ENCODE measurements at regions not wholly inside any gene's neighbourhood (a gene's known extent, or its start where the extent isn't known, plus 50 kb on each side); places are given as distances from the start of the nearest gene placed in this dataset.
"Not testable (repeated sequence)": the region's sequence is repeated elsewhere in the genome, so short reads cannot be mapped to it uniquely, and the experiment has no call there.

GRCh38 chr6:120352491-120352890, 981.8 kb downstream of the TBC1D32 start:
- no peak for DNase-seq

- no peak for DNase-seq
These were observed 985.4 kb downstream of the TBC1D32 start for GRCh38 chr6:120348926-120349325.

- DNase-seq, result no peak
These were observed 979.0 kb upstream of the MAN1A1 start for GRCh38 chr6:120328521-120328920.

- no peak for DNase-seq
These were observed 971.1 kb upstream of the MAN1A1 start for GRCh38 chr6:120320481-120321162.

- no peak for DNase-seq
These were observed 954.7 kb upstream of the MAN1A1 start for GRCh38 chr6:120304223-120304622.

- DNase-seq, result no peak
These were observed 954.0 kb upstream of the MAN1A1 start for GRCh38 chr6:120303527-120303926.

GRCh38 chr6:120302041-120302440, 952.5 kb upstream of the MAN1A1 start:
- no peak for DNase-seq

GRCh38 chr6:120290964-120291363, 941.4 kb upstream of the MAN1A1 start:
- DNase-seq, result no peak

- no peak for DNase-seq
These were observed 932.4 kb upstream of the MAN1A1 start for GRCh38 chr6:120282005-120282404.

- no peak for DNase-seq
These were observed 930.1 kb upstream of the MAN1A1 start for GRCh38 chr6:120279466-120280167.

- no peak for DNase-seq
These were observed 929.3 kb upstream of the MAN1A1 start for GRCh38 chr6:120278689-120279396.

- no peak for DNase-seq
These were observed 925.0 kb upstream of the MAN1A1 start for GRCh38 chr6:120274547-120274946.

GRCh38 chr6:120273411-120273810, 923.9 kb upstream of the MAN1A1 start:
- DNase-seq, result no peak

GRCh38 chr6:120272038-120272437, 922.5 kb upstream of the MAN1A1 start:
- DNase-seq, result no peak

GRCh38 chr6:120268256-120268655, 918.7 kb upstream of the MAN1A1 start:
- DNase-seq, result not testable (repeated sequence)

GRCh38 chr6:120262354-120262753, 912.8 kb upstream of the MAN1A1 start:
- no peak for DNase-seq

- no peak for DNase-seq
These were observed 911.1 kb upstream of the MAN1A1 start for GRCh38 chr6:120260636-120261035.

- no peak for DNase-seq
These were observed 905.1 kb upstream of the MAN1A1 start for GRCh38 chr6:120254651-120255050.

- DNase-seq, result no peak
These were observed 898.9 kb upstream of the MAN1A1 start for GRCh38 chr6:120248451-120248850.

GRCh38 chr6:120237221-120237620, 887.7 kb upstream of the MAN1A1 start:
- DNase-seq, result no peak

- no peak for DNase-seq
These were observed 880.4 kb upstream of the MAN1A1 start for GRCh38 chr6:120230008-120230407.

- DNase-seq, result no peak
These were observed 878.7 kb upstream of the MAN1A1 start for GRCh38 chr6:120228297-120228696.

- no peak for DNase-seq
These were observed 869.8 kb upstream of the MAN1A1 start for GRCh38 chr6:120219339-120219738.

- DNase-seq, result no peak
These were observed 864.5 kb upstream of the MAN1A1 start for GRCh38 chr6:120214088-120214499.

Data from activated CD4-positive, CD25-positive, alpha-beta regulatory T cell (primary cell).